Lower lobe of right lung (tissue), 2 donors: ENCODE measurements at regions not wholly inside any gene's neighbourhood (a gene's known extent, or its start where the extent isn't known, plus 50 kb on each side); places are given as distances from the start of the nearest gene placed in this dataset.

ENCODE experiments used
- ATAC-seq, 2 donors: fragments of 200-7000 bp; cut with Tn5 transposase; one replicate each; pipeline ENCODE4 v1.9.1; 2020 to 2022; ENCODE audit warnings: mild to moderate bottlenecking in 2 of 2, moderate library complexity in 2 of 2
- DNase-seq: peaks from one replicate; pipeline ENCODE4 v3.0.0-alpha.2; 2020
- H3K27ac ChIP-seq: fragments of 200-600 bp; one replicate; pipeline ENCODE4 v1.8.0; 2022
- H3K27me3 ChIP-seq: fragments of 200-600 bp; one replicate; pipeline ENCODE4 v1.8.0; 2022; ENCODE audit warnings: low read depth
- H3K36me3 ChIP-seq: fragments of 200-600 bp; one replicate; pipeline ENCODE4 v1.8.0; 2022; ENCODE audit warnings: mild to moderate bottlenecking
- H3K4me1 ChIP-seq: fragments of 200-600 bp; one replicate; pipeline ENCODE4 v1.8.0; 2022
- H3K4me3 ChIP-seq: fragments of 200-600 bp; one replicate; pipeline ENCODE4 v1.8.0; 2022; ENCODE audit warnings: mild to moderate bottlenecking
- H3K9me3 ChIP-seq: fragments of 200-600 bp; one replicate; pipeline ENCODE4 v1.8.0; 2022
- intact Hi-C: fragments of 100-400 bp; cut with DNase I; formaldehyde crosslinking; loops from one replicate; pipeline ENCODE4 v1.11.0; 2022
- TF ChIP-seq, protein P1 (sequence below): fragments of 200-600 bp; IDR thresholded peaks from one replicate; pipeline ENCODE4 v1.8.0; 2022; ENCODE audit warnings: antibody characterized with exemption, mild to moderate bottlenecking
- donor health status: DM: no; HTN: yes; CAD: no; lungs with severe emphysema.

DNA sequence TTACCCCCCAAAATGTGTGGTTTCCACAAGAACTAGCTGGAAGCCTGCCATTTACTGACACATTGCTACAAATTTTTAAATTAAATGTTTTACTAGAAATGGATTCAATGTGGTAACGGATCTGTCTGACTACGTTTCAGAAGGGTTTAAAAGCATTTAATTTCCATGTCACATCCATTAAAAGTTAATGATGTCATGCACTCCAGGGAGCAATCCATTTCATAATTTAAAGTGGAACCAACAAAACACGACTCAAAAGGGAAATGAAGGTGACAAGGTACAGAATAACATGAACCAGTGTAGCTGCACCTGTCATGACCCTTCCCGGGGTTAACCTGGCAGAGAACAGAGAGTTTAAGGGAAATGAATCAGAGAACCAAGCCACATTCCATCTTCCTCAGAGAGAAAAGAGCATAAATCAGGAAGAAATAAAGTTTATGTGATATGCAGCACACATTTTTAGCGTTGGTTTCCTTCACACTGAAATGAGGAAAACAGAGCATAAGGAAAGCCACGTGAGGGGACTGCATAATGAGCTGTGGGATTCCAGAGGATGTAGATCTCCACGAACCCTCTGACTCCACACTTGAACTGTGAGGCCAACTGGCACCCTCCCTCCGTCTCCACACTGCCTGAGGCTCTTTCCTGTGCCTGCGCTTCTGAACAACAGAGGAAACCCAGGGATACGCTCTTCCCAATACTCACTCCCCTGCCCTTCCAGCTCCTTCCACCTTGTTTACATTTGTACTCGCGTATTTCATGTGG is 170.3 kb upstream of the AHI1 start:
- Histone ChIP-seq H3K27me3 (no peaks in the 10 kb centered on the region), H3K27ac (peak overlapping the region; percentile 2), H3K36me3 (no peaks in the 10 kb centered on the region), H3K4me1 (no peaks in the 10 kb centered on the region), H3K9me3 (no peaks in the 10 kb centered on the region), H3K4me3 (no peak overlapping the region)
- intact Hi-C loops: no loop called here
- TF ChIP-seq, protein P1, sequence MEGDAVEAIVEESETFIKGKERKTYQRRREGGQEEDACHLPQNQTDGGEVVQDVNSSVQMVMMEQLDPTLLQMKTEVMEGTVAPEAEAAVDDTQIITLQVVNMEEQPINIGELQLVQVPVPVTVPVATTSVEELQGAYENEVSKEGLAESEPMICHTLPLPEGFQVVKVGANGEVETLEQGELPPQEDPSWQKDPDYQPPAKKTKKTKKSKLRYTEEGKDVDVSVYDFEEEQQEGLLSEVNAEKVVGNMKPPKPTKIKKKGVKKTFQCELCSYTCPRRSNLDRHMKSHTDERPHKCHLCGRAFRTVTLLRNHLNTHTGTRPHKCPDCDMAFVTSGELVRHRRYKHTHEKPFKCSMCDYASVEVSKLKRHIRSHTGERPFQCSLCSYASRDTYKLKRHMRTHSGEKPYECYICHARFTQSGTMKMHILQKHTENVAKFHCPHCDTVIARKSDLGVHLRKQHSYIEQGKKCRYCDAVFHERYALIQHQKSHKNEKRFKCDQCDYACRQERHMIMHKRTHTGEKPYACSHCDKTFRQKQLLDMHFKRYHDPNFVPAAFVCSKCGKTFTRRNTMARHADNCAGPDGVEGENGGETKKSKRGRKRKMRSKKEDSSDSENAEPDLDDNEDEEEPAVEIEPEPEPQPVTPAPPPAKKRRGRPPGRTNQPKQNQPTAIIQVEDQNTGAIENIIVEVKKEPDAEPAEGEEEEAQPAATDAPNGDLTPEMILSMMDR: no peak
- no peak for DNase-seq
- ATAC-seq: peak; percentile 82

DNA sequence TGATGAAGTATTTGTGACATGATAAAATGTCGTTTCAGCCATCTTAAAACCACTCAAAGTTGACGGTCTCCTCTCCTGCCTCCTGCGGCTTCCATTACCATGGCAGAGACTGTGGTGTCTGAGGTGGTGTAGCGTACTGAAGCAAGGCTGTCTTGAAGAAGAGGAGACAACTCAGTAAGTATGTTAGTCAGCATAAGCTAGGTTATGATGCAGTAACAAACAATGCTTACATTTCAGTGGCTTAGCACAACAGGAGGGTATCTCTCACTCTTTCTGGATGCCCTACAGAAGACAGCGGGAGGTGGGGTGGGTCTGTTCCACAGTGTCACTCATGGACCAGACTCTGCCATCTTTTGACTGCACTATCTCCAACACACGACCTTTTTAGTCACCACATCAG is 174.7 kb upstream of the AHI1 start:
- intact Hi-C loops: no loop called here
- TF ChIP-seq, protein P1: no peak
- no peak for DNase-seq

DNA sequence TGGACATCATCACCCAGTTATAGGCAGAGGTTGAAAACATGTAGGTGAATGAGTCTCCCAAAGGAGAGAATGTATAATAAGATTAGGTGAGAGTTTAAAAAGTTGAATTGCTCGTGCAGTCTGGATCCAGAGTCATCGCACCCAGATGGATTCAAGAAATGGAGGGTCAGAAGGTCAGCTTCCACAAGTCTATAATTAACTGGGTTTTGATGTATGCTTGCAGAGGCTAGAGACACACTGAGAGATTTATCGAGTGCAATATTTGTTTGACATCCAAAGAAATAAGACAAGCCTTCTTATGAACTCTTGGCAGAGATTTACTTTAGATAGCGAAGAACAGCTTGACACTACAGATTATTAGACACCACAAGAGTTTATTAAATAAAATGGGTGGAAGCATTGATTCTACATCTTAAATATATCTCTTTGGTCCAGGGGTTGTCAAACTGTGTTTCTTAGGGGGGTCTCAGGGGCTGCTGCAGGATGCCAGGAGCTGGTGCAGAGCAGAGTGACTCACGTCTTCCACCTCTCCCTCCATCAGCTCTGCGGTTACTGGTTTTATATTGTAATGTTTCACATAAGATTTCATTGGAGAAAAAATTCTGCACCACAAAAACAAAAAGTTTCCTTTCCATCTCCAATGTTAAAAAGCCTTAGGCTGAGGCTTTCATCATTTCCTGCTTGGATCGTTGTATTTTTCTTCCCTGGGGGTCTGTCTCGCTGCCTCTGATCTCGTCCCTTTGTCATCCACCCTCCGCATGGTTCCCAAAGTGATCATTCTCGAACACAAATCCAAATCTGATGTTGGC is 176.2 kb upstream of the AHI1 start:
- no peaks in the 10 kb centered on the region for H3K9me3 ChIP-seq
- intact Hi-C loops: no loop called here
- no peaks in the 10 kb centered on the region for H3K36me3 ChIP-seq
- no peaks in the 10 kb centered on the region for H3K4me1 ChIP-seq
- no peaks in the 10 kb centered on the region for H3K27me3 ChIP-seq
- no peak overlapping the region for H3K27ac ChIP-seq
- ATAC-seq (no peak), DNase-seq (no peak)
- no peak overlapping the region for H3K4me3 ChIP-seq
- TF ChIP-seq, protein P1: no peak

More for the DNA sequence above, 174.7 kb upstream of the AHI1 start:
- ATAC-seq: no peak
- Histone ChIP-seq H3K4me1 (no peaks in the 10 kb centered on the region), H3K9me3 (no peaks in the 10 kb centered on the region), H3K4me3 (no peak overlapping the region), H3K27ac (no peak overlapping the region), H3K36me3 (no peaks in the 10 kb centered on the region), H3K27me3 (no peaks in the 10 kb centered on the region)

DNA sequence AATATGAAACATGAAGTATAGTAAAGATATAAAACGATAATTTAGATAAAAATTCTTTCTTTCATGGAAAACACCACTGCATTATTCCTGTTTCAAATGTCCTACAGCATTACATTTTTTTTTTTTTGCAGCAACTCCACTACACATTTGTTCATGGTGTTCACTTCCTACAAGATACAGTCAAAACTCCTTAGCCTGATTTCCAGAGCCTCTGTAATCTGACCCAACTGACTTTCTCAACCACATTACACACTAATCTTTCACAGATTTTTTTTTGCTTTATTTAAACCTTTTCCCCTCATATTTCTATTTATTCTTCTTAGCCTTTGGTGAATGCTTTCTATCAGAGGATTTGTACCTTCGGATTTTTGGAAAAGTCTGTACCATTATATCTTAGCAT is 176.5 kb upstream of the PDE7B start:
- ATAC-seq (no peak), DNase-seq (no peak)
- TF ChIP-seq, protein P1: no peak
- Histone ChIP-seq H3K27ac (no peak overlapping the region), H3K36me3 (no peaks in the 10 kb centered on the region), H3K4me1 (no peaks in the 10 kb centered on the region), H3K9me3 (no peaks in the 10 kb centered on the region), H3K27me3 (no peaks in the 10 kb centered on the region), H3K4me3 (no peak overlapping the region)
- intact Hi-C loops: no loop called here

DNA sequence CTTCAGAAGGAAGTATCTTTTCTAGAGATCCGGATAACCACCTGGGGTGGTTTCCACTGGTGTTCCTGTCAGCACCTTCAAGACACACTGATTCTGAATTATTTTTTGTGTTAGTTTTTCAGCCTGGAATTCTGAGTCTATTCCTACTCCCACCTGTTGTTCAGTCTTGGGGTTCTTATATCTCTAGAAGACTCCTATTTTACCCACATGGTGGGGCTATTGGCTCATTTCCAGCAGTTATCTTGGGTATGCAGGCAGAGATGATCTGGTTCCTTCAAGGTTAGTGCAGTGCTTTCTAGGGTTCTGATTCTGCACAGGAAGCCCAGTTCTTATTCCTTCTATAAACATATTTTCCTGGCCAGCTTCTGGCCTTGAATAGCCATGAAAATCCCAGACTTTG is 175.6 kb upstream of the PDE7B start:
- Histone ChIP-seq H3K36me3 (no peaks in the 10 kb centered on the region), H3K4me3 (no peak overlapping the region), H3K9me3 (no peaks in the 10 kb centered on the region), H3K4me1 (no peaks in the 10 kb centered on the region), H3K27ac (no peak overlapping the region), H3K27me3 (no peaks in the 10 kb centered on the region)
- DNase-seq (no peak), ATAC-seq (no peak)
- TF ChIP-seq, protein P1: peak; percentile 16
- intact Hi-C loops: no loop called here
